ENCODE measurements at regions not wholly inside any gene's neighbourhood (a gene's known extent, or its start where the extent isn't known, plus 50 kb on each side); places are given as distances from the start of the nearest gene placed in this dataset.
"Not testable (repeated sequence)": the region's sequence is repeated elsewhere in the genome, so short reads cannot be mapped to it uniquely, and the experiment has no call there.

- no peak for TF ChIP-seq EZH2phosphoT487 (IDR thresholded peaks at IDR 0.05; ENCODE audit: borderline replicate concordance)
- no peak for TF ChIP-seq CTCF (conservative IDR thresholded peaks at IDR 0.05; ENCODE audit: low read length)
Observed at GRCh38 chr11:122405547-122406341, 249.8 kb upstream of the UBASH3B start.

GRCh38 chr11:122404571-122404970 is 251.0 kb upstream of the UBASH3B start:
- Histone ChIP-seq H3K36me3 (ENCODE audit: insufficient read depth, low read length) (no peaks in the 10 kb centered on the region), H3K4me3 (ENCODE audit: low read length, poor library complexity, severe bottlenecking) (no peak overlapping the region), H4K20me1 (ENCODE audit: insufficient read depth, low read length, poor library complexity, severe bottlenecking) (no peaks in the 10 kb centered on the region), H3K4me1 (ENCODE audit: insufficient read depth, low read length, poor library complexity, severe bottlenecking) (no peaks in the 10 kb centered on the region), H3F3A (ENCODE audit: low read depth) (no peaks in the 10 kb centered on the region), H3K9me2 (replicated peaks; ENCODE audit: low read depth, low read length) (no peaks in the 10 kb centered on the region), H2AFZ (ENCODE audit: low read length) (no peak overlapping the region), H3K9ac (ENCODE audit: low read depth, low read length, poor library complexity, severe bottlenecking) (no peak overlapping the region), H3K79me2 (ENCODE audit: insufficient read depth, low read length) (no peaks in the 10 kb centered on the region), H3K9me3 (ENCODE audit: insufficient read depth, low read depth, low read length) (no peaks in the 10 kb centered on the region), H3K4me2 (ENCODE audit: low read depth, low read length, poor library complexity, severe bottlenecking) (no peak overlapping the region), H3K27me3 (ENCODE audit: insufficient read depth, low read length, poor library complexity, severe bottlenecking) (no peaks in the 10 kb centered on the region)
- TF ChIP-seq EZH2phosphoT487 (IDR thresholded peaks at IDR 0.05; ENCODE audit: borderline replicate concordance) (no peak), CTCF (conservative IDR thresholded peaks at IDR 0.05; ENCODE audit: low read length) (no peak)

More at GRCh38 chr11:122405547-122406341, 249.8 kb upstream of the UBASH3B start:
- Histone ChIP-seq H3K36me3 (ENCODE audit: insufficient read depth, low read length) (no peaks in the 10 kb centered on the region), H3K9me3 (ENCODE audit: insufficient read depth, low read depth, low read length) (no peaks in the 10 kb centered on the region), H3K27me3 (ENCODE audit: insufficient read depth, low read length, poor library complexity, severe bottlenecking) (no peaks in the 10 kb centered on the region), H3K79me2 (ENCODE audit: insufficient read depth, low read length) (no peaks in the 10 kb centered on the region), H3K9ac (ENCODE audit: low read depth, low read length, poor library complexity, severe bottlenecking) (no peak overlapping the region), H3F3A (ENCODE audit: low read depth) (no peaks in the 10 kb centered on the region), H3K4me1 (ENCODE audit: insufficient read depth, low read length, poor library complexity, severe bottlenecking) (no peaks in the 10 kb centered on the region), H3K4me3 (ENCODE audit: low read length, poor library complexity, severe bottlenecking) (no peak overlapping the region), H3K9me2 (replicated peaks; ENCODE audit: low read depth, low read length) (no peaks in the 10 kb centered on the region), H4K20me1 (ENCODE audit: insufficient read depth, low read length, poor library complexity, severe bottlenecking) (no peaks in the 10 kb centered on the region), H2AFZ (ENCODE audit: low read length) (no peak overlapping the region), H3K4me2 (ENCODE audit: low read depth, low read length, poor library complexity, severe bottlenecking) (no peak overlapping the region)

- H3F3A ChIP-seq (ENCODE audit: low read depth); H3K9me3 ChIP-seq (ENCODE audit: insufficient read depth, low read depth, low read length); H3K9ac ChIP-seq (ENCODE audit: low read depth, low read length, poor library complexity, severe bottlenecking); H3K4me2 ChIP-seq (ENCODE audit: low read depth, low read length, poor library complexity, severe bottlenecking); H3K4me3 ChIP-seq (ENCODE audit: low read length, poor library complexity, severe bottlenecking); H3K27me3 ChIP-seq (ENCODE audit: insufficient read depth, low read length, poor library complexity, severe bottlenecking); H4K20me1 ChIP-seq (ENCODE audit: insufficient read depth, low read length, poor library complexity, severe bottlenecking); H3K79me2 ChIP-seq (ENCODE audit: insufficient read depth, low read length); H3K36me3 ChIP-seq (ENCODE audit: insufficient read depth, low read length); H3K4me1 ChIP-seq (ENCODE audit: insufficient read depth, low read length, poor library complexity, severe bottlenecking); H2AFZ ChIP-seq (ENCODE audit: low read length); H3K9me2 ChIP-seq (replicated peaks; ENCODE audit: low read depth, low read length): not testable (repeated sequence)
Observed at GRCh38 chr11:122401581-122401980, 253.9 kb upstream of the UBASH3B start.

- H2AFZ ChIP-seq (ENCODE audit: low read length): no peak overlapping the region
- TF ChIP-seq EZH2phosphoT487 (IDR thresholded peaks at IDR 0.05; ENCODE audit: borderline replicate concordance) (no peak), CTCF (conservative IDR thresholded peaks at IDR 0.05; ENCODE audit: low read length) (no peak)
- no peaks in the 10 kb centered on the region for H3K4me1 ChIP-seq (ENCODE audit: insufficient read depth, low read length, poor library complexity, severe bottlenecking)
- H3K4me2 ChIP-seq (ENCODE audit: low read depth, low read length, poor library complexity, severe bottlenecking): no peak overlapping the region
- H3F3A ChIP-seq (ENCODE audit: low read depth): no peaks in the 10 kb centered on the region
- no peaks in the 10 kb centered on the region for H3K9me2 ChIP-seq (replicated peaks; ENCODE audit: low read depth, low read length)
- H3K27me3 ChIP-seq (ENCODE audit: insufficient read depth, low read length, poor library complexity, severe bottlenecking): no peaks in the 10 kb centered on the region
- no peaks in the 10 kb centered on the region for H4K20me1 ChIP-seq (ENCODE audit: insufficient read depth, low read length, poor library complexity, severe bottlenecking)
- no peaks in the 10 kb centered on the region for H3K79me2 ChIP-seq (ENCODE audit: insufficient read depth, low read length)
- H3K36me3 ChIP-seq (ENCODE audit: insufficient read depth, low read length): no peaks in the 10 kb centered on the region
- H3K9ac ChIP-seq (ENCODE audit: low read depth, low read length, poor library complexity, severe bottlenecking): no peak overlapping the region
- H3K9me3 ChIP-seq (ENCODE audit: insufficient read depth, low read depth, low read length): no peaks in the 10 kb centered on the region
- no peak overlapping the region for H3K4me3 ChIP-seq (ENCODE audit: low read length, poor library complexity, severe bottlenecking)
Observed at GRCh38 chr11:122399375-122399774, 256.1 kb upstream of the UBASH3B start.

Data from Loucy (cell line).